Right lung (tissue), 2 donors: ENCODE measurements at regions not wholly inside any gene's neighbourhood (a gene's known extent, or its start where the extent isn't known, plus 50 kb on each side); places are given as distances from the start of the nearest gene placed in this dataset.

Experiments
- DNase-seq, 2 donors: peaks; one replicate each; pipeline ENCODE4 v3.0.0-alpha.2; 2013

DNA sequence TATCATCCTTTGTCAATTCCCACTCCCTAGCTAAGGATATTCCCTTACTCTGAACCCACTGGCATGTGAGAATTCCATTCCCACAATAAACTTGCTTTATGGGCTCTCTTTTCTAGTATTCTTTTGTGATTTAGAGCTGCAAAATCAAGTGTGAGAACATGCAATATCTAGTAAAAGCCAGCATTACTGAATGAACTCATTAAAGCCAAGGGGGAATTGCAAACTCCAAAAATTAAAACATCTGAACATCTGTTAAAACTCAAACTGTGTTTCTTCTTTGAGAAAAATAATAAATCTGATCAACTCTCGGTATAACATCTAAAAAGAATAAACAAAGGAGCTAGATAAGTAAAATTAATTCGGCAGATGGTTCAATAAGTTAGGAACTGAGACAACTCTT, 53.1 kb upstream of the MPDZ start:
- peak in 1 of 2 donors; percentile 19 for DNase-seq

DNA sequence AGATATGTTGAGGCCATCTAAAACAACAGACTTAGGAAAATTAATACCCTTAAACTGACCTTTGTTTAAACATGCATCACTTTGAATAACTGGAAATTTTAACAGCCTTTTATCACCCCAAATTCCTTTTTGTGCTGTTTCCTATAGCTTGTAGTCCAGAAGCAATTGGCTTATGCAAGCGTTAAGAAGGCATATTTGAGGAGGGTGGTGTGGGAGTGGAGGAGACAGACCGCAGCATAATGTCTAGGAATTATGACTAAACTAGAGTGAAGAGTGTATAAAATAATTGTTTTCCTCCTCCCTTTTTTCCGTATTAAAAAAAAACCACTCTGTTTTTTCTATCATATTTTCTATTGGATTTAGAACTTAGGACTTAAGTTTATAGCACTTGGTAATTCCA, 51.8 kb upstream of the MPDZ start:
- no peak for DNase-seq

DNA sequence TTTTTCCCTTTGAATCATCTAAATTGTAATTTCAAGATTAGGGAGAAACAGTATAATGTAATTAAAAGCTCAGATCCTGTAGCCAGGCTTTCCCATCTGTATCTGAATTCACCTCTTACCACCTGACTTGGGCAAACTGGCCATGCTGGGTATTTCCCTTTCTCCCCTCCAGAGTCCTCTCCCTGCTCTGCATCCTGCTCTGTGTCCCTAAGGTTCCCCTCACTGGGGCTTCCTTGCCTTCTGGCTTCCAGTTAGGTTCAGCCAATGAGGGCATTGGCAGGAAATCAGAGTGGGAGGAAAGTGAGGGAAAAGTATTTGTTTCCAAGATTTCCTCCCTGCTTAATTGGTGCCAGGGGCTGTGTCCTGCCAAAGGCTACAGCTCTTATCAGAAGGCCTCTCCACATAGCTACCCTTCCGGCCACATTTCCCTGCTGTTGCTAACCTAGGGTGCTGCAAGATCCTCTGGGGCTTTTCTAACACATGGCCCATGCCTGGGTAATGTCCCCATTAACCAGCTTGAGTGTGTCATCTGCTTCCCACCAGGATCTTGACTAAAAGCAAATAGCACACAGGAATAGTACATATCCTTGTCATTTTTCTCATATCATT, 51.0 kb upstream of the MPDZ start:
- DNase-seq = no peak
